Activated CD4-positive, alpha-beta memory T cell treated with anti-CD3 and anti-CD28 coated beads, Interleukin-2, amount 10 ng/mL, durations not matched to agents 7 days and 5 days (primary cell): ENCODE measurements at regions not wholly inside any gene's neighbourhood (a gene's known extent, or its start where the extent isn't known, plus 50 kb on each side); places are given as distances from the start of the nearest gene placed in this dataset.
"Not testable (repeated sequence)": the region's sequence is repeated elsewhere in the genome, so short reads cannot be mapped to it uniquely, and the experiment has no call there.

ENCODE experiments used
- CTCF ChIA-PET: fragments of 350-600 bp; sonication (Branson Sonifier 250); formaldehyde crosslinking; loops from one replicate; lab custom pipeline; 2021; ENCODE audit warnings: antibody characterized with exemption, inconsistent platforms; lab: Charles Lee
- POLR2A ChIA-PET: fragments of 350-600 bp; sonication (Branson Sonifier 250); formaldehyde crosslinking; loops from one replicate; lab custom pipeline; 2021; ENCODE audit warnings: antibody characterized with exemption; lab: Charles Lee
- DNase-seq: peaks from one replicate; pipeline ENCODE4 v3.0.0-alpha.2; 2020
- H3K27ac Mint-ChIP-seq: one replicate; pipeline ENCODE4 v1.8.0; 2021; ENCODE audit warnings: mild to moderate bottlenecking, mixed read lengths
- H3K27me3 Mint-ChIP-seq: one replicate; pipeline ENCODE4 v1.8.0; 2021; ENCODE audit warnings: mixed read lengths
- H3K36me3 Mint-ChIP-seq: one replicate; pipeline ENCODE4 v1.8.0; 2021; ENCODE audit warnings: low read depth, mixed read lengths
- H3K4me1 Mint-ChIP-seq: one replicate; pipeline ENCODE4 v1.8.0; 2021; ENCODE audit warnings: mixed read lengths
- H3K4me3 Mint-ChIP-seq: one replicate; pipeline ENCODE4 v1.8.0; 2021; ENCODE audit warnings: mild to moderate bottlenecking, mixed read lengths
- H3K9me3 Mint-ChIP-seq: one replicate; pipeline ENCODE4 v1.8.0; 2021; ENCODE audit warnings: mixed read lengths

DNA sequence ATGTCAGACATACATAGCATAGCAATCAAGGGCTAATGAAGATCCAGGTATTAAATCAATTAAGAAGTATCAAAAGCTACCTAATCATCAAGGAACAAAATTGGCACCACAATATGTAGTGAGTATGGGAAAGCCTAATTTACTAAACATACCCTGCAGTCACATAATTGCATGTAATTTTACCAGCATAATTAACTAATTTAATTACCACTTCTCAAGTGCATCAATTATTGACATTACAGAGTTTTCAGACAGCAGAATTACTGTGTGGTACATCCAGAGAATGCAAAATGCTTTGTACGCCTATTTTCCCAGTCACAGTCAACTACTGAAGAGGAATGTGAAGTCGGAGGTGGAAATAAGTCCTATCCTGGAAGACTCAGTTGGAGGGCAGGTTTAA, 279.0 kb upstream of the ID4 start:
- no peak overlapping the region for H3K27ac Mint-ChIP-seq
- ChIA-PET CTCF (no interaction called here), POLR2A (no interaction called here)
- no peak for DNase-seq
- no peaks in the 10 kb centered on the region for H3K9me3 Mint-ChIP-seq
- H3K36me3 Mint-ChIP-seq: no peaks in the 10 kb centered on the region
- H3K27me3 Mint-ChIP-seq: no peaks in the 10 kb centered on the region
- H3K4me1 Mint-ChIP-seq: no peaks in the 10 kb centered on the region
- no peak overlapping the region for H3K4me3 Mint-ChIP-seq

DNA sequence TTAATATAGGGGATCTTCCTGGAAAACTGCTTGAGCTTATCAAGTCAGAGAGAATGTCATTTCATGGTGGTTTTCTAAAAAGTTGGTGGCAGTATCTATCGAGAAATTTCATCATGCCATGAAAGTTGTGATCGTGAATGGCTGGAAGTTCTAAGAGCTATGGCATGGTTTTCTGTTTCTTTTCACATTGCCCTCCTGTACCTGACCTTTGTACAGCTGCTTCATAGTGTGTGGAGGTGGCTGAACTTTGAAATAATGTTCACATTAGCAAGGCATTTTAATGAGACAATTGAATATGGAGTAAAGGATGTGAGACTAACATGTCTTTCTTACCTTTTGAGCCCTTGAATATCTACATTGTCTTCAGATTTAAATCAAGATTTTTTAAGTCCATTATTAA, 278.2 kb upstream of the ID4 start:
- H3K27me3 Mint-ChIP-seq: no peaks in the 10 kb centered on the region
- DNase-seq: no peak
- POLR2A ChIA-PET: no interaction called here
- H3K4me3 Mint-ChIP-seq: no peak overlapping the region
- CTCF ChIA-PET: no interaction called here
- H3K9me3 Mint-ChIP-seq: no peaks in the 10 kb centered on the region
- H3K4me1 Mint-ChIP-seq: no peaks in the 10 kb centered on the region
- H3K27ac Mint-ChIP-seq: no peak overlapping the region
- H3K36me3 Mint-ChIP-seq: no peaks in the 10 kb centered on the region

DNA sequence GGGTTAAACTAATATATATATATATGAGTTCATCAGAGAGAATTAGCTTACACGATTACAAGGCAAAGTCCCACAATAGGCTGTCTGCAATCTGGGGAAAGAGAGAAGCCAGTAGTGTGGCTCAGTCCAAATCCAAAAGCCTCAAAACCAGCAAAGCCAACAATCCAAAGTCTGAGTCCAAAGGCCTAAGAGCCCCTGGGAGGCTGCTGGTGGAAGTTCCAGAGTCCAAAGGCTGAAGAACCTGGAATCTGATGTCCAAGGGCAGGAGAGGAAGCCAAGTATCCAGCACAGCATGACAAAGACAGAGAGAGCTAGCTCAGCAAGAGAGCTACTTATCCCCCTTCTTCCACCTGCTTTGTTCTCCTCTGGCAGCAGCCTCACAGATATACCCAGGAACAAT, 274.7 kb upstream of the ID4 start:
- CTCF ChIA-PET: no interaction called here
- Mint-ChIP-seq H3K36me3 (no peaks in the 10 kb centered on the region), H3K27me3 (no peaks in the 10 kb centered on the region), H3K4me1 (no peaks in the 10 kb centered on the region), H3K9me3 (peaks cover 3% of the 10 kb centered on the region), H3K27ac (no peak overlapping the region), H3K4me3 (no peak overlapping the region)
- DNase-seq: no peak
- POLR2A ChIA-PET: no interaction called here

DNA sequence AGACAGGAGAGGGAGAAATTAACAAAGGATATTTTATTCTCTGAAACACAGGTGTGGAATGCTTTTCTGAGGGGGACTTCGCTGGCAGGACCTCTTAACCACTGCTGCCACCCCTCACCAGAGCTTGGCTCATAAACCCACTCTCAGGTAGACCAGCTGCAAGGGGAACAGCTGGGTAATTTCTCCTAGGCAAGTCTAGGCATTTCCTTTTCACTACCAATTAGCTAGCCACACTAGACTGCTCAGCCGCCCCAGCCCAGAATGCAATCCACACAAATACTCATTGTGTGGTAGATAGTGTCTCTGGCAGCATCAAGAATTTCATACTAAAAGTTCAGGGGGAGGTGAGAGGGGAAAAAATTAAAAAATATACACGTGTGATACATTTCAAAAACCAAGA, 267.6 kb upstream of the ID4 start:
- POLR2A ChIA-PET: no interaction called here
- no peak for DNase-seq
- CTCF ChIA-PET: no interaction called here
- Mint-ChIP-seq H3K27me3 (no peaks in the 10 kb centered on the region), H3K36me3 (no peaks in the 10 kb centered on the region), H3K27ac (no peak overlapping the region), H3K4me1 (no peaks in the 10 kb centered on the region), H3K4me3 (no peak overlapping the region), H3K9me3 (peaks cover 6% of the 10 kb centered on the region)

DNA sequence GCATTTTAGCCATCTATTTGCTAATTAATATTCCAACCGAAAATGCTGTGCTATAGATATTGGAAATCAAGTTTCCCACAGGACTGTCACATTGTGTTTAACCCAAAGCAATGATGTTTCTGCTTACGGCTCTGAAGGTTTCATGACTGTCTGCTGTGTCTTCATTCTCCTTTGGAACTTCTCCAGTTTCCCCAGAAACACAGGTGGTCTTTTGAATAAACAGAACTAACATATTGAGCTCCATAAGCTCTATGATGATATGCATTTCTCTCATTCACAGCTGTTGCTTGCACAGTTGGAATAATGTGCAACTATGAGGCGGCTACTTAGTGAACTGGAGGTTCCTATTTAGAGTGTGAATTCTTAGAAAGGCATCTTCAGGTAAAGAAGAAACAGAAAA, 266.0 kb upstream of the ID4 start:
- no peaks in the 10 kb centered on the region for H3K4me1 Mint-ChIP-seq
- DNase-seq: no peak
- ChIA-PET CTCF (no interaction called here), POLR2A (no interaction called here)
- H3K27ac Mint-ChIP-seq: no peak overlapping the region
- H3K36me3 Mint-ChIP-seq: no peaks in the 10 kb centered on the region
- H3K4me3 Mint-ChIP-seq: no peak overlapping the region
- no peaks in the 10 kb centered on the region for H3K27me3 Mint-ChIP-seq
- H3K9me3 Mint-ChIP-seq: peaks cover 3% of the 10 kb centered on the region

DNA sequence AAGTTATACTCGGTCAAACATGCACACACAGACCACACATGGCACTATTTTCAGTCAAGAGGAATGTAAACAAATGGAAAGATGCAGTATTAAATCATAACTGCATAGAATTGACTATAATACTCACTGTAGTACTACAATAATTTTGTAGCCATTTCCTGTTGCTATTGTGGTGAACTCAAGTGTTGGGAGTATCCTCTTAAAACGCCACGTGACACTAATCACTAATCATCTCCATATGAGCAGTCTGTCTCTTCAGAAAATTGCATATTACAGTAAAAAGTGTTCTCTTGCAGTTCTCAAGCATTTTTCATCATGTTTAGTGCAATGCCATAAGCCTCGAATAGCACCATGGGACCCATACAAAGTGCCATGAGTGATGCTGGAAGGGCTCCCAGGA, 258.7 kb upstream of the ID4 start:
- CTCF ChIA-PET: no interaction called here
- DNase-seq: no peak
- Mint-ChIP-seq H3K36me3 (no peaks in the 10 kb centered on the region), H3K27ac (no peak overlapping the region), H3K9me3 (peaks cover 10% of the 10 kb centered on the region), H3K27me3 (no peaks in the 10 kb centered on the region), H3K4me3 (no peak overlapping the region), H3K4me1 (no peaks in the 10 kb centered on the region)
- POLR2A ChIA-PET: no interaction called here

DNA sequence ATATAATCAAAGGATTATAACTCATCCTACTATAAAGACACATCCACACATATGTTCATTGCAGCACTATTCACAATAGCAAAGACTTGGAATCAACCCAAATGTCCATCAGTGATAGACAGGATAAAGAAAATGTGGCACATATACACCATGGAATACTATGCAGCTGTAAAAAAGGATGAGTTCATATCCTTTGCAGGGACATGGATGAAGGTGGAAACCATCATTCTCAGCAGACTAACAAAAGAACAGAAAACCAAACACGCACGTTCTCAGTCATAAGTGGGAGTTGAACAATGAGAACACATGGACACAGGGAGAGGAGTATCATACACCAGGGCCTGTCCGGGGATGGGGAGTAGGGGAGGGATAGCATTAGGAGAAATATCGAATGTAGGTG, 253.0 kb upstream of the ID4 start:
- CTCF ChIA-PET, H3K27me3 Mint-ChIP-seq, H3K27ac Mint-ChIP-seq, H3K36me3 Mint-ChIP-seq, DNase-seq, H3K9me3 Mint-ChIP-seq, H3K4me3 Mint-ChIP-seq, H3K4me1 Mint-ChIP-seq, POLR2A ChIA-PET: not testable (repeated sequence)

DNA sequence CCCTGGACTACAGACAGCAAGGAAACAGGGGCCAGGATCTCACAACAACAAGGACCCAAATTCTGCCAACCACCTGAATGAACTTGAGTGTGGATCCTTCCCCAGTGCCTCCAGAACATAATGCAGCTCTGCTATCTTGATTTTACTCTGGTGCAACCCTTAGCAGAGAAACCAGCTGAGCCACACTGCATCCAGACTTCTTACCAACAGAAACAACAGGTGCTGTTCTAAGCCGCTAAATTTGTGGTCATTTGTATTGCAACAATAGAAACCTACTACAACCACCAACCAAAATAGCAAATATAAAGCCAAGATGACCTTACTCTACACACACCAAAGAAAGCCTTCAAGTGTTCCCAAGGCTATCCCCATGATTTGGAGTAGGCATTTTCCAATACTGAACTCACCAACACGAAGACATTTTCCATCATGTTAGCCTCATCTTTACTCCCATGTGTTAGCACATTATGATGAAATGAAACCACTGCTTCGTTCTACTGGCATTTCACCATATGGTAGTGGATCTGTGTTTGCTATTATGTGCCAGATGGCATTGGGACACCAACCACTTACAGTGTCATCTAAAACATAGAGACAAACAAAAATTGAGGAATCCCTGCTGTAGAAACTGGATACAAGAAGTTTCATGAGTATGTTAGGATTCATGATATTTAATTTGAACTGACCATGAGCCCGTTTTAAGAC, 249.8 kb upstream of the ID4 start:
- Mint-ChIP-seq H3K4me3 (no peak overlapping the region), H3K4me1 (no peaks in the 10 kb centered on the region), H3K36me3 (no peaks in the 10 kb centered on the region), H3K27me3 (no peaks in the 10 kb centered on the region), H3K27ac (no peak overlapping the region), H3K9me3 (peaks cover 3% of the 10 kb centered on the region)
- no peak for DNase-seq
- POLR2A ChIA-PET: no interaction called here
- CTCF ChIA-PET: no interaction called here

DNA sequence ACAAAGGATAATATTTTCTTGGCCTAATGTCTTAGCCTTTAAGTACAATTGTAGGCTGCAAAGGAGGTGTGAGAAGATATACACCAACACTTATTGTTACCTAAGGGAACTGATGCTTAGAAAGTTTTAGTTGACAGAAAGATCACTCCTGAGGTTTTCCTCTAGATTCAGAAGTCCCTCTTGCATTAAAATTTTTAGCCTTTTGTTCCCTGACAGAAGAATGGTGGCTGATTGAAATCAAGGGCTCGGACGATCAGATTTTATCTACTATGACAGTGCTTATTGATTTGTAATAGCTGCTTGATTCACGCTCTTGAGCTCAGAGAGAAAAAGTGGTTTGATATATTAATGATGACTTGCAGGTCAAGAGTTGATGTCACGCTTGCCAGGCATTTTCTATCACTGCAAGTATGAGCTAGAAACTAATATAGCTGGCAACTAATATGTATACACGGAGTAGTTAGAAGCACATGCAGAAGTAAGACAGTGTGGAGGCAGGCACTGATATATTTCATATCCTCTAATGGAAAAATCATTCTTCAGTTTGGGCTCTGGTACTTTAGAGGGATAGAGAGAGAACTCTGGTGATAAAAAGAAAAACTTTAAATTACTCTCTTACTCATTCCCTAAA, 246.6 kb upstream of the ID4 start:
- Mint-ChIP-seq H3K9me3 (no peaks in the 10 kb centered on the region), H3K27ac (no peak overlapping the region), H3K27me3 (no peaks in the 10 kb centered on the region), H3K36me3 (no peaks in the 10 kb centered on the region), H3K4me1 (no peaks in the 10 kb centered on the region), H3K4me3 (no peak overlapping the region)
- POLR2A ChIA-PET: no interaction called here
- no peak for DNase-seq
- CTCF ChIA-PET: no interaction called here

DNA sequence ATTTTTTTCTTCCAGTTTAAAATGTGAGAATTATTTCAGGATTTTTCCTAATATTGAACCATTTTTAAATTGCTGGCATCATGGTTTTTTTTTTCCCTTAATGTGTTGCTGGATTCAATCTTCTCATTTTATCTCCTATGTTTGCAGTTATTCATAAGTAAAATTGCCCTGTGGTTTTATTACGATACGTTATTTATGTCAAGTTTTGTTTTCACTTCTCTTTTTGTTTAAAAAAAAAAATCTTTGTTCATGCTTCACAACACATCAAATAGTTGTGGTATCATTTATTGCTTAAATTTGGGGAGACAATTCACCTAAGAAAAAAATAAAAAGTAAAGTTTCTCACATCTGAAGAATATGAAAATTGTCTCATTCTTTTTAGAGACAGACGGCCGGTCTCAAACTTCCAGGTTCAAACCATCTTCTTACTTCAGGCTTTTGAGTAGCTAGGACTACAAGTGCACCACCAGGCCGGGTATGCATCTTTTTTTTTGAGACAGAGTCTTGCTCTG, 239.3 kb upstream of the ID4 start:
- no peaks in the 10 kb centered on the region for H3K36me3 Mint-ChIP-seq
- no peak for DNase-seq
- no peak overlapping the region for H3K27ac Mint-ChIP-seq
- ChIA-PET POLR2A (no interaction called here), CTCF (interaction anchor here (0.9 kb wide), 1 partner anchor 15 kb away, joined by 3 read pairs; no protein-coding TSS in a partner anchor)
- no peaks in the 10 kb centered on the region for H3K27me3 Mint-ChIP-seq
- H3K4me1 Mint-ChIP-seq: no peaks in the 10 kb centered on the region
- H3K9me3 Mint-ChIP-seq: peaks cover 2% of the 10 kb centered on the region
- no peak overlapping the region for H3K4me3 Mint-ChIP-seq

DNA sequence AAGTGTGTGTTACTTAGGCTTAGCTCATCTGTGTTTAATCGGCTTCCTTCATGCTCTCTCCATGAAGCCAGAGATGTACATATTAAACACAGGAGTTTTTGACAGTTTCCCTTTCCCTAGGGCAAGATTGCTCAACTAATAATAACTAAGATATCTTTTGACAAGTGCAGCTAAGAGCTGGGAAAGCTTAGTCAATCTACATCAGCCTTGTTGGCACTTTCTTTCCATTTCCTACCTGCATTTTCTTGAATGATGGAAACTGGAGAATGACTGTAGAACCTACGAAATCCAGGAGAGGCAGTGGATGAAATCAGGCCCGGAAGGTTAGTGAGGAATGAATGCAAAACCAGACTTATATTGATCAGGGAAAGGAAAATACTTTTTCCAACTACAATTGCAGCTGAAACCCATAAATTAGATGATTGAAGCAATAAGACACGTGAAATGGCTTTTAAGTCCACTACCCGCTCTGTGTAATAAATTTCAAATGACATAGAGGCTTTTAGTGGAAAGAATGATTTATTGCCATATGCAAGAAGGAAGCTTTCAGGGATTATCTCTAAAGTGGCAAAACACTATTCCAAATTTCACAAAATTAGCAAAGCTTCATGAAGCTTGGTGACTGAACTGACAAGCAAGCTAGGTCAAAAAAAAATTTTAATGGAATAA, 237.2 kb upstream of the ID4 start:
- Mint-ChIP-seq H3K4me3 (no peak overlapping the region), H3K4me1 (no peaks in the 10 kb centered on the region), H3K27me3 (no peaks in the 10 kb centered on the region), H3K27ac (no peak overlapping the region), H3K9me3 (peaks cover 4% of the 10 kb centered on the region), H3K36me3 (no peaks in the 10 kb centered on the region)
- DNase-seq: no peak
- ChIA-PET POLR2A (no interaction called here), CTCF (no interaction called here)

DNA sequence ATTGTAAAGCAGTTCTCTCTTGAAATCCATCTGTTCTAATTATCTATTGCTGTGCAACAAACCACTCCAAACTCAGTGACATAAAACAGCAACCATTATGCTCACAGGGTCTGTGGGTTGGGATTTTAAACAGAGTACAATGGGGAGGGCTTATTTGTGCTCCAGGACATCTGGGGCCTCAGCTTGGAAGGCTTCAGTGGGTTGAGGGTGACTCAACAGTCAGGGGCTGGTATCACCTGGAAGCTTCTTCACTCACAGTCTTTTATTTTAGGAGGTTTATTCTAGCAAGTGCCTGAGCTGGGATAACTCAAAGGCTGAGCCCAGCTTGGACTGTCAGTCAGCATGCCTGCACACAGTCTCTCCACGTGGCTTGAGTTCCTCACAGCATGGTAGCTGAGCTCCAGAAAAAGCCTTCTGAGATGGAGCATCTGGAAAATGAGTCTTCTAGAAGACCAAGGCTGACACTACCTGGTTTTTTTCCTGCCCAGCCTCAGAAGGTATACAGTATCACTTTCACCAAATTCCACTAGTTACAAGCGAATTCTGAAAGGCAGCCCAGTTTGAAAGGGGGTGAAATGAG, 234.6 kb upstream of the ID4 start:
- Mint-ChIP-seq H3K27me3 (no peaks in the 10 kb centered on the region), H3K9me3 (peaks cover 4% of the 10 kb centered on the region)

DNA sequence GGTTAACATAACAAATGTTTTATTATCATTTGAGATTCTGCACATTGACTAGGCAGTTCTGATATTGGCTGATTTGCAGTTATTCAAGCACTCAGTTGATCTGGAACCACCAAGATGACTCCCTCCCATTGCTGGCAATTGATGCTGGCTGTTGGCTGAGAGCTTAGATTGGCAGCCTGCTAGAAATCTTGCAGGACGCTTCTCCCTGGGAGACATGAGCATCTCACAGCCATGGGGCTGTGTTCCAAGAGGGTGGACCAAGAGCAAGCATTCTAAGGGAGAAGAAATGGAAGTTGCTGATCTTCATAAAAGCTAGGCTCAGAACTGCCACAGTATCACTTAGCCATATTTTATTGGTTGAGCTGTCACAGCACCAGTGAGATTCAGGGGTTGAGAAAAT, 233.4 kb upstream of the ID4 start:
- POLR2A ChIA-PET: no interaction called here
- Mint-ChIP-seq H3K4me3 (no peak overlapping the region), H3K36me3 (no peaks in the 10 kb centered on the region), H3K9me3 (peaks cover 2% of the 10 kb centered on the region), H3K27me3 (no peaks in the 10 kb centered on the region), H3K27ac (no peak overlapping the region), H3K4me1 (no peaks in the 10 kb centered on the region)
- no peak for DNase-seq
- CTCF ChIA-PET: no interaction called here

More for the DNA sequence above, 234.6 kb upstream of the ID4 start:
- ChIA-PET POLR2A (no interaction called here), CTCF (no interaction called here)
- no peaks in the 10 kb centered on the region for H3K4me1 Mint-ChIP-seq
- no peak overlapping the region for H3K27ac Mint-ChIP-seq
- no peak for DNase-seq
- H3K36me3 Mint-ChIP-seq: no peaks in the 10 kb centered on the region
- no peak overlapping the region for H3K4me3 Mint-ChIP-seq
